MM.1S (cell line): ENCODE measurements at regions not wholly inside any gene's neighbourhood (a gene's known extent, or its start where the extent isn't known, plus 50 kb on each side); places are given as distances from the start of the nearest gene placed in this dataset.

ENCODE experiments used
- EZH2 ChIP-seq: fragments of 300-600 bp; sonication (generic); optimal IDR thresholded peaks from 2 replicates; pipeline ENCODE3; 2017; ENCODE audit warnings: low read depth, mild to moderate bottlenecking, antibody characterized with exemption, low read length, mixed read lengths
- TF ChIP-seq, protein P1 (sequence below): fragments of 300-600 bp; sonication (generic); IDR thresholded peaks from 2 replicates; pipeline ENCODE4 v1.5.1; 2016; ENCODE audit warnings: antibody characterized with exemption, low read length, mixed read lengths

DNA sequence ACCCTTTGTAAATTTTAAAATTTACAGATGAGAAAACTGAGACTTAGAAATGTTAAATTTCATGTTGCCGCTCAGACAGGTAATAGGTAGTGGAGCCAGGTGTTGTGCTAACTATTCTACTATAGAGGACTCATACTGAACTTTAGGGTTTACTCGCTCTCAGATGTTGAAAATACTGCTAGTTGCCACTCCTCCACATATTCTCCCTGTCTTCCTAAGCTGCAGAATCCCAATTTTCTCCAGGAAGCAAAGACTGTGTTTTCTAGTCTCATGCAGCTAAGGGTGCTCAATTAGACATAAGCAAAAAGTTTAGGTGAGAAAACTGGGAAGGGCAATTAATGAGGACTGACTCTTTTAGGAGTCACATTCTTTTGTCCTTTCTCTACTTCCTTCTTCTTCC lies 612.3 kb downstream of the KCNH5 start:
- TF ChIP-seq, protein P1, sequence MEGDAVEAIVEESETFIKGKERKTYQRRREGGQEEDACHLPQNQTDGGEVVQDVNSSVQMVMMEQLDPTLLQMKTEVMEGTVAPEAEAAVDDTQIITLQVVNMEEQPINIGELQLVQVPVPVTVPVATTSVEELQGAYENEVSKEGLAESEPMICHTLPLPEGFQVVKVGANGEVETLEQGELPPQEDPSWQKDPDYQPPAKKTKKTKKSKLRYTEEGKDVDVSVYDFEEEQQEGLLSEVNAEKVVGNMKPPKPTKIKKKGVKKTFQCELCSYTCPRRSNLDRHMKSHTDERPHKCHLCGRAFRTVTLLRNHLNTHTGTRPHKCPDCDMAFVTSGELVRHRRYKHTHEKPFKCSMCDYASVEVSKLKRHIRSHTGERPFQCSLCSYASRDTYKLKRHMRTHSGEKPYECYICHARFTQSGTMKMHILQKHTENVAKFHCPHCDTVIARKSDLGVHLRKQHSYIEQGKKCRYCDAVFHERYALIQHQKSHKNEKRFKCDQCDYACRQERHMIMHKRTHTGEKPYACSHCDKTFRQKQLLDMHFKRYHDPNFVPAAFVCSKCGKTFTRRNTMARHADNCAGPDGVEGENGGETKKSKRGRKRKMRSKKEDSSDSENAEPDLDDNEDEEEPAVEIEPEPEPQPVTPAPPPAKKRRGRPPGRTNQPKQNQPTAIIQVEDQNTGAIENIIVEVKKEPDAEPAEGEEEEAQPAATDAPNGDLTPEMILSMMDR: no peak
- no peak for TF ChIP-seq EZH2
